Skin of body (tissue), 1 donor: ENCODE measurements at regions not wholly inside any gene's neighbourhood (a gene's known extent, or its start where the extent isn't known, plus 50 kb on each side); places are given as distances from the start of the nearest gene placed in this dataset.
A peak's percentile ranks its signal among the peaks of the same experiment; 100 is the strongest.

Experiments
- DNase-seq: peaks from one replicate; lab custom pipeline; 2025; lab: John Stamatoyannopoulos, UW

GRCh38 chr5:159385536-159385935 is 55.2 kb upstream of the IL12B start:
- no peak for DNase-seq

GRCh38 chr5:159386028-159386711 is 55.9 kb upstream of the IL12B start:
- DNase-seq: no peak

GRCh38 chr5:159392871-159393270 is 62.6 kb upstream of the IL12B start:
- DNase-seq: no peak

GRCh38 chr5:159393854-159394274 is 63.6 kb upstream of the IL12B start:
- DNase-seq: no peak

GRCh38 chr5:159395202-159395601 is 64.9 kb upstream of the IL12B start:
- DNase-seq: no peak

GRCh38 chr5:159398936-159399335 is 68.6 kb upstream of the IL12B start:
- no peak for DNase-seq

GRCh38 chr5:159400476-159400875 is 70.2 kb upstream of the IL12B start:
- no peak for DNase-seq

- no peak for DNase-seq
Observed at GRCh38 chr5:159402311-159402710, 72.0 kb upstream of the IL12B start.

GRCh38 chr5:159402856-159403255 is 72.6 kb upstream of the IL12B start:
- DNase-seq: no peak

GRCh38 chr5:159403906-159404681 is 73.8 kb upstream of the IL12B start:
- DNase-seq: peak; percentile 79

GRCh38 chr5:159405611-159406031 is 75.3 kb upstream of the IL12B start:
- DNase-seq: no peak

- no peak for DNase-seq
Observed at GRCh38 chr5:159406571-159406970, 76.3 kb upstream of the IL12B start.

- no peak for DNase-seq
Observed at GRCh38 chr5:159409801-159410200, 79.5 kb upstream of the IL12B start.

GRCh38 chr5:159410480-159410879 is 80.2 kb upstream of the IL12B start:
- DNase-seq: no peak

GRCh38 chr5:159411115-159411514 is 80.8 kb upstream of the IL12B start:
- DNase-seq: no peak

- no peak for DNase-seq
Observed at GRCh38 chr5:159412284-159413046, 82.2 kb upstream of the IL12B start.

GRCh38 chr5:159414021-159414420 is 83.7 kb upstream of the IL12B start:
- no peak for DNase-seq

- DNase-seq: no peak
Observed at GRCh38 chr5:159415301-159415937, 85.1 kb upstream of the IL12B start.

- DNase-seq: no peak
Observed at GRCh38 chr5:159416438-159416837, 86.2 kb upstream of the IL12B start.

- DNase-seq: no peak
Observed at GRCh38 chr5:159417170-159417569, 86.9 kb upstream of the IL12B start.

GRCh38 chr5:159419576-159419975 is 89.3 kb upstream of the IL12B start:
- DNase-seq: no peak

- DNase-seq: no peak
Observed at GRCh38 chr5:159420940-159421339, 90.7 kb upstream of the IL12B start.
